ENCODE measurements at regions not wholly inside any gene's neighbourhood (a gene's known extent, or its start where the extent isn't known, plus 50 kb on each side); places are given as distances from the start of the nearest gene placed in this dataset.
"Not testable (repeated sequence)": the region's sequence is repeated elsewhere in the genome, so short reads cannot be mapped to it uniquely, and the experiment has no call there.

DNA sequence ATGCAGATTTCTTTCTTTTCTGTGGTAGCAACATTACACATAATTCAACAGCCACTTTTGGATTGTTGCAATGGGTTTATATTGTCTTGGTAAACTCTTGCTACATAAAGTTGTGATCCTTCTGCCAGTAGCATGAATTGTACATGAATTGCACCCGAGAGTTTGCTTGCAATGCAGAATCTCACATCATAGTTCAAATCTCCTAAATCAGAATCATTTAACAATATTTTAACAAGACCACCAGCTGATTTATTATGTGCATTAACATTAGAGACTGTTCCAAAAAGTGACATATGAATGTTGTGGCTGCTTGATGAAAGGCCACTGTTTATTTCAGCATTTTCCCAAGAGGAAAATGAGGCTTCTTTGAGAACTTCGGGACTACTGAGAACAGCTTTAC is 1491.8 kb upstream of the NUDT12 start:
- Histone ChIP-seq H3K4me3 (no peak overlapping the region), H3K36me3 (no peaks in the 10 kb centered on the region), H3K27me3 (no peaks in the 10 kb centered on the region), H3K9me3 (peaks cover 0 to 59% (median 0%) of the 10 kb centered on the region in 11 donors), H3K4me1 (no peaks in the 10 kb centered on the region), H3K27ac (no peak overlapping the region)
- 49 to 73% methylated on average over 2 of the region's 2 CpGs for WGBS, 2 donors
- ATAC-seq, result no peak
- intact Hi-C loops (cut with DNase I), result no loop called here
- no peak for DNase-seq
- TF ChIP-seq, protein P1, sequence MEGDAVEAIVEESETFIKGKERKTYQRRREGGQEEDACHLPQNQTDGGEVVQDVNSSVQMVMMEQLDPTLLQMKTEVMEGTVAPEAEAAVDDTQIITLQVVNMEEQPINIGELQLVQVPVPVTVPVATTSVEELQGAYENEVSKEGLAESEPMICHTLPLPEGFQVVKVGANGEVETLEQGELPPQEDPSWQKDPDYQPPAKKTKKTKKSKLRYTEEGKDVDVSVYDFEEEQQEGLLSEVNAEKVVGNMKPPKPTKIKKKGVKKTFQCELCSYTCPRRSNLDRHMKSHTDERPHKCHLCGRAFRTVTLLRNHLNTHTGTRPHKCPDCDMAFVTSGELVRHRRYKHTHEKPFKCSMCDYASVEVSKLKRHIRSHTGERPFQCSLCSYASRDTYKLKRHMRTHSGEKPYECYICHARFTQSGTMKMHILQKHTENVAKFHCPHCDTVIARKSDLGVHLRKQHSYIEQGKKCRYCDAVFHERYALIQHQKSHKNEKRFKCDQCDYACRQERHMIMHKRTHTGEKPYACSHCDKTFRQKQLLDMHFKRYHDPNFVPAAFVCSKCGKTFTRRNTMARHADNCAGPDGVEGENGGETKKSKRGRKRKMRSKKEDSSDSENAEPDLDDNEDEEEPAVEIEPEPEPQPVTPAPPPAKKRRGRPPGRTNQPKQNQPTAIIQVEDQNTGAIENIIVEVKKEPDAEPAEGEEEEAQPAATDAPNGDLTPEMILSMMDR (IDR thresholded peaks at IDR 0.05), result no peak

DNA sequence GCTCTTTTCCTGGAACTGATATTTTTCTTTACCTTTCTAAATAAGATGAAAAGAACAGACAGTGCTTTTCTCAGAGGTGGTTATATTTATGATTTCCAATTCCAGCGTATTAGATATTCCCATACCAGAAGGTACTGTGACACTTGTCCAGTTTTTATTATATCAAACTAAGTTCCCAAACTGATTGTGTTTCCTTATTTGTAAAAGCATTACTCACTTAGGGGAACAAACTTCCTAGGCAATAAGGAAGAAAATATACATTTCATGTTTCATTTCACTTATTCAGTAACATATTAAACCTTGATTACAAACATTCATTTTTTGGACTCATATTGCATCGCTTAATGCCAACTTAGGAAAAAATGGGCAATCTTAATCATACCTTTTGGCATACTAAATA is 1480.0 kb upstream of the NUDT12 start:
- Histone ChIP-seq H3K4me1 (no peaks in the 10 kb centered on the region), H3K27ac (no peak overlapping the region), H3K36me3 (no peaks in the 10 kb centered on the region), H3K27me3 (no peaks in the 10 kb centered on the region), H3K9me3 (peaks cover 0 to 5% (median 0%) of the 10 kb centered on the region in 11 donors), H3K4me3 (no peak overlapping the region)
- 91 to 93% methylated on average over 2 of the region's 2 CpGs for WGBS, 2 donors
- no peak for ATAC-seq
- TF ChIP-seq, protein P1 (IDR thresholded peaks at IDR 0.05), result no peak
- DNase-seq, result no peak
- intact Hi-C loops (cut with DNase I), result no loop called here

DNA sequence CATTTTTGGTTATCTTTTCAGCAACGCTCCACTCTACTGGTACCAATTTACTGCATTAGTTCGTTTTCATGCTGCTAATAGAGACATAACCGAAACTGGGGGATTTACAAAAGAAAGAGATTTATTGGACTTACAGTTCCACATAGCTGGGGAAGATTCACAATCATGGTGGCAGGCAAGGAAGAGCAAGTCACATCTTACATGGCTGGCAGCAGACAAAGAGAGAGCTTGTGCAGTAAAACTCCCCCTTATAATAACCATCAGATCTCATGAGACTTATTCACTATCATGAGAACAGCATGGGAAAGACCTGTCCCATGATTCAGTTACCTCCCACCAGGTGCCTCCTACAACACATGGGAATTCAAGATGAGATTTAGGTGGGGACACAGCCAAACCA is 1474.2 kb upstream of the NUDT12 start:
- DNase-seq; H3K4me3 ChIP-seq; H3K27me3 ChIP-seq; H3K36me3 ChIP-seq; H3K27ac ChIP-seq; ATAC-seq; H3K4me1 ChIP-seq; intact Hi-C loops (cut with DNase I): not testable (repeated sequence)
- peaks cover 0 to 21% (median 0%) of the 10 kb centered on the region in 11 donors for H3K9me3 ChIP-seq
- 75 to 76% methylated on average over 3 of the region's 3 CpGs for WGBS, 2 donors

DNA sequence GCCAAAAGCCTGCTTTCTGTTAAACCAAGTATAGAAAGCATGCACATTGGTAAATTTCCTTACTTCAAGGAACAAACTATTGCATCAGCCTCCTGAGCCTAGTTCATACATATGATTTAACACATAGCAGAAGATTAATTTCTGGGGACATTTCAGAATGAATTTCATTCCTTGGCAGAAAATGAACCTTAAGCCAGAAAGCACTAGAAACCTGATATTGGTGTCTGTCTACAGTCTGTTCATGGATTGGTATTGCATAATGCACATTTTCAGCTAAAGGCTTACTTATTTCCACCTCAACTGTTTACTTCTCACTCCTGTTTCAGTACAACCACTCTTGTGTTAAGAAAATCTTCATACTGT is 1471.8 kb upstream of the NUDT12 start:
- intact Hi-C loops (cut with DNase I), result no loop called here
- Histone ChIP-seq H3K4me1 (no peaks in the 10 kb centered on the region), H3K9me3 (peaks cover 0 to 21% (median 0%) of the 10 kb centered on the region in 11 donors), H3K4me3 (no peak overlapping the region), H3K27me3 (no peaks in the 10 kb centered on the region), H3K27ac (no peak overlapping the region), H3K36me3 (no peaks in the 10 kb centered on the region)
- TF ChIP-seq, protein P1 (IDR thresholded peaks at IDR 0.05), result no peak
- DNase-seq (no peak), ATAC-seq (no peak)

DNA sequence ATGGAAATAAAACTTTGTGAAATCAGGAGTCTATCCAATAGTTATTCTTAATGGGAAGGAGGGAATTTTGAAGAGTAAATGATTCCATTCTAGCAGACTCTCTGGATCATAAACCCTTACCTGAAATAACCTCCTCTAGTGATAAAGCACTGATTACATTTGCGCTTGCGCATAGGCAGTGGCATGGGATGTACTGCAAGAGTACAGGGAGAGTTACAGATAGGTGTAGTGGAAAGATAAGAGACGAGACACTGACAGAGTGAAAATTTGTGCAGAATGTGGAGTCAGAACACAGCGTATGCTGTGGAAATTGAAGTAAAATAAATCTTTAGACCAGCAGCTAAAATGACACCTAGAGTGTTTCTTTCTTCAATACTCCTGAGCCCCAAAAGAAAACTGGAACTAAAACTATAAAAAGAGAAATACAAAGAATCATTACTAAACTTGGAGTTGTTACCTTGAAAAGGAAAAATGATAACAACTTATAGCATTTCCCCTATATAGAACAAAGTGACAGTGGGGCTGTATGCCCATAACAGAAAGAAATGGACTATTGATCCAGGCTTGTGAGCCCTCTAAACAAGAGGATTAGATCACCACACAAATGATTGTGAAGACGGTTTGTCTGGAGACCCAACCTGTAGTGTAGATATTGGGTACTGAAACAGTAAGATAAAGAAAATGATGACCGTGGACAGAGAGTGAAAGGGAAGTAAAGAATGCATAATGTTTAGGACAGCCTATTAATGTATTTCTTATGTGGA is 1471.2 kb upstream of the NUDT12 start:
- Histone ChIP-seq H3K27me3 (no peaks in the 10 kb centered on the region), H3K27ac (no peak overlapping the region), H3K4me3 (no peak overlapping the region), H3K4me1 (no peaks in the 10 kb centered on the region), H3K9me3 (peaks cover 0 to 21% (median 0%) of the 10 kb centered on the region in 11 donors), H3K36me3 (no peaks in the 10 kb centered on the region)
- no peak for DNase-seq
- intact Hi-C loops (cut with DNase I), result no loop called here
- TF ChIP-seq, protein P1 (IDR thresholded peaks at IDR 0.05), result no peak
- no peak for ATAC-seq
- WGBS, 2 donors, result 39 to 44% methylated on average over 6 of the region's 6 CpGs
